T-cell (primary cell): ENCODE measurements at regions not wholly inside any gene's neighbourhood (a gene's known extent, or its start where the extent isn't known, plus 50 kb on each side); places are given as distances from the start of the nearest gene placed in this dataset.

Experiments
- ATAC-seq, 4 experiments: fragments of 200-7000 bp in 3 of 4; fragments of 150-1000 bp in 1 of 4; cut with Tn5 transposase; replicated peaks in 1 of 4; 1 replicate in 3 of 4; 2 replicates in 1 of 4; pipeline ENCODE4 v1.10.0; 2021; ENCODE audit warnings: moderate library complexity in 3 of 4, mild to moderate bottlenecking in 2 of 4, moderate number of reproducible peaks in 1 of 4
- CTCF ChIA-PET, 2 donors: fragments of 300-600 bp; sonication (Branson Sonifier 250); formaldehyde crosslinking; loops; one replicate each; lab custom pipeline; 2022; ENCODE audit warnings: antibody characterized with exemption in 2 of 2; lab: Charles Lee
- POLR2A ChIA-PET, 2 donors: fragments of 300-600 bp; sonication (Branson Sonifier 250); formaldehyde crosslinking; loops; one replicate each; lab custom pipeline; 2022; ENCODE audit warnings: antibody characterized with exemption in 2 of 2; lab: Charles Lee
- DNase-seq, 35 experiments: peaks; one replicate each; pipeline versions ENCODE4 v3.0.0 to v3.0.0-alpha.2; 2013 to 2023
- H3K27ac ChIP-seq: one replicate; pipeline ENCODE4 v1.5.1; 2013; ENCODE audit warnings: low read length
- H3K27me3 ChIP-seq, 2 experiments: replicated peaks in 1 of 2; 1 replicate in 1 of 2; 2 replicates in 1 of 2; pipeline versions ENCODE4 v1.6.1 to v1.7.0; 2013; ENCODE audit warnings: low read length in 1 of 2, mixed read lengths in 1 of 2; ENCODE audit not compliant: control insufficient read depth in 2 of 2, insufficient read depth in 2 of 2; ENCODE audit errors: extremely low read depth in 1 of 2
- H3K36me3 ChIP-seq, 2 donors: 1 replicate in 1 of 2; 2 replicates in 1 of 2; pipeline versions ENCODE4 v1.6.1 to v1.7.0; 2013; ENCODE audit warnings: low read length in 1 of 2; ENCODE audit not compliant: control insufficient read depth in 2 of 2, insufficient read depth in 1 of 2; ENCODE audit errors: extremely low read depth in 1 of 2
- H3K4me1 ChIP-seq, 2 experiments: 1 replicate in 1 of 2; 2 replicates in 1 of 2; pipeline versions ENCODE4 v1.6.1 to v1.7.0; 2013; ENCODE audit warnings: low read length in 2 of 2, mixed read lengths in 1 of 2; ENCODE audit not compliant: insufficient read depth in 2 of 2, control insufficient read depth in 1 of 2; ENCODE audit errors: extremely low read depth in 1 of 2
- H3K4me3 ChIP-seq, 2 donors: 1 replicate in 1 of 2; 2 replicates in 1 of 2; pipeline versions ENCODE4 v1.5.1 to v1.7.0; 2013; ENCODE audit warnings: mild to moderate bottlenecking in 2 of 2, low read length in 1 of 2, moderate library complexity in 1 of 2; ENCODE audit not compliant: control insufficient read depth in 1 of 2; ENCODE audit errors: extremely low read depth in 1 of 2
- H3K9me3 ChIP-seq: 2 replicates; pipeline ENCODE4 v1.7.0; 2013
- H3K27ac Mint-ChIP-seq, 2 donors: one replicate each; pipeline ENCODE4 v1.8.0; 2020 to 2021; ENCODE audit warnings: mild to moderate bottlenecking in 2 of 2, mixed read lengths in 2 of 2
- H3K27me3 Mint-ChIP-seq, 2 donors: one replicate each; pipeline ENCODE4 v1.8.0; 2021 to 2022; ENCODE audit warnings: mixed read lengths in 2 of 2
- H3K36me3 Mint-ChIP-seq: one replicate; pipeline ENCODE4 v1.8.0; 2021; ENCODE audit warnings: mixed read lengths
- H3K4me1 Mint-ChIP-seq, 3 donors: one replicate each; pipeline ENCODE4 v1.8.0; 2020 to 2022; ENCODE audit warnings: mixed read lengths in 3 of 3, mild to moderate bottlenecking in 1 of 3
- H3K4me3 Mint-ChIP-seq, 3 donors: one replicate each; pipeline ENCODE4 v1.8.0; 2020 to 2022; ENCODE audit warnings: mild to moderate bottlenecking in 3 of 3, mixed read lengths in 3 of 3, moderate library complexity in 3 of 3
- H3K9me3 Mint-ChIP-seq, 3 donors: one replicate each; pipeline ENCODE4 v1.8.0; 2020 to 2022; ENCODE audit warnings: mixed read lengths in 3 of 3
- WGBS: methylation state at CpG from one replicate; pipeline ENCODE4 v1.1.5; 2013; ENCODE audit warnings: missing lambda C conversion rate; ENCODE audit not compliant: insufficient coverage; 5-methylcytosine and 5-hydroxymethylcytosine counted together

DNA sequence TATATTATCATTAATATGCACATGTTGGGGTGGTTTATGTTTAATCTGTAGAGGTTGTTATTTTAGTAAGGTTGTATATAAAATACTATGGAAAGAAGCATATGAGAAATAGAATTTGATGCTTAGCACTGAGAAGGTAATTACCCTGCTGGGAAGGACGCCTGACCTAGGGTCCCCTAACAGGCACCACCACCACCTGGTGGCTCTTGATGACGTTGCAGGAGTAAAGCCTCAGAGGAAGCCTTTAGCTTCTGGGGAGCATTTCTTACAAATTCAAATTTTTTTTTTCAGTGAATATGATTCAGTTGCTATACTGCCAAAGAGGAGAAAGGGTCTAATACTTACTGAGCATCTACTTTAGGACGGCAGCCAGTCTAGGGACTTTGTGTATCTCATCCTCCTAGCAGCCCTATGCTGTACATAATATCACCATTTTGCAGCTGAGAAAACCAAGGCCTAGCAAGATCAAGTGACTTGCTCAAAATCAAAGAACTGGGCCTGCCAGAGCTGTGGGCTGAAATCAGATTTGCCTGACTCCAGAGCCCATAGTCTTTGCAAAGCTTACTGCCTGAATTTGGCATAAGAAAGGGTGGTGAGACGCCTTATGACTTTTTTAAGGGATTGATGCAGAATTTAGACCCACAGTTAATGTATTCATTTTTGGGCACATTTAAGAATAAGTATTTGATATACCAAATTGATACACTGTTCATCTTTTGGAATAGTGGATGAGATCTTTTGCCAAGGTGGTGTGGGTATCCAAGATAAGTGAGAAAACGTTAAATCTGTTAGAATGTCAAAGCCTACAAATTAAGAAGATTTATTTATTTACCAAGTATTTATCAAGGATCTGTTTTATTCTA, 78.8 kb upstream of the GAREM1 start:
- H3K36me3 ChIP-seq, result no peaks in the 10 kb centered on the region
- POLR2A ChIA-PET, result no interaction called here
- peaks cover 13 to 22% of the 10 kb centered on the region in 2 donors for H3K27me3 Mint-ChIP-seq
- CTCF ChIA-PET, result interaction anchor here (0.6 to 2.7 kb wide), 13 partner anchors 9 to 393 kb away, joined by 3 to 19 read pairs (median 4); no protein-coding TSS in a partner anchor
- DNase-seq (peak in 30 of 35 experiments; percentile 4 to 60 (median 28)), ATAC-seq (peak; percentile 61 to 75 (median 72))
- no peak overlapping the region for H3K27ac Mint-ChIP-seq
- H3K4me1 ChIP-seq, result no peaks in the 10 kb centered on the region
- no peak overlapping the region for H3K4me3 Mint-ChIP-seq
- H3K4me3 ChIP-seq, result no peak overlapping the region
- no peak overlapping the region for H3K27ac ChIP-seq
- peaks cover 0 to 4% (median 0%) of the 10 kb centered on the region in 3 donors for H3K4me1 Mint-ChIP-seq
- no CpG with 5 or more reads among the region's 5 CpGs for WGBS
- no peaks in the 10 kb centered on the region for H3K9me3 ChIP-seq
- peaks cover 0 to 10% of the 10 kb centered on the region in 2 experiments for H3K27me3 ChIP-seq
- H3K9me3 Mint-ChIP-seq, result no peaks in the 10 kb centered on the region
- no peaks in the 10 kb centered on the region for H3K36me3 Mint-ChIP-seq

DNA sequence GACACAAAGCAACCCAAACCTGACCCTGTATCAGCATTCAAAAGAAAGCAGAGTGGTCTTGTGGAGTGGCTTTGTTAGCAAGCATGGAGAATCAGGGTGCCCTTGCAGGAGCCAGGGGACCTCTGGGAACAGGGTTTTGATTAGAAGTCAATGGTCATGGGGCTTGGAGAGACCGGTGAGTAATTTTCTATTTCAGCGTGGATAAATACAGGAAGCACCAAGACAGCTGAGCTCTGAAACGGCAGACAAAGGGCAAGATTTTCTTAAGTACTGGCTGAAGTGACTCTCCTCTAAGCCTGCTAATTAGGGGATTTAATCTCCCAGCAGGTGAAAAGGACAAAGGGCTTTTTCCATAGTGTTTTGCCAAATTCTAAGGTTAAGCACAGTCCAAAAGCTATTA, 78.0 kb upstream of the GAREM1 start:
- H3K36me3 ChIP-seq, result no peaks in the 10 kb centered on the region
- Mint-ChIP-seq H3K9me3 (no peaks in the 10 kb centered on the region), H3K27ac (no peak overlapping the region), H3K4me1 (peaks cover 0 to 4% (median 0%) of the 10 kb centered on the region in 3 donors), H3K4me3 (no peak overlapping the region), H3K36me3 (no peaks in the 10 kb centered on the region), H3K27me3 (peaks cover 13 to 25% of the 10 kb centered on the region in 2 donors)
- DNase-seq (no peak), ATAC-seq (no peak)
- H3K27ac ChIP-seq, result no peak overlapping the region
- CTCF ChIA-PET, result interaction anchor here (1.1 to 2.7 kb wide), 7 partner anchors 79 to 391 kb away, joined by 3 to 19 read pairs (median 5); no protein-coding TSS in a partner anchor
- H3K9me3 ChIP-seq, result no peaks in the 10 kb centered on the region
- WGBS, result 76% methylated on average over 3 of the region's 3 CpGs
- no peak overlapping the region for H3K4me3 ChIP-seq
- peaks cover 0 to 10% of the 10 kb centered on the region in 2 experiments for H3K27me3 ChIP-seq
- POLR2A ChIA-PET, result no interaction called here
- H3K4me1 ChIP-seq, result no peaks in the 10 kb centered on the region

DNA sequence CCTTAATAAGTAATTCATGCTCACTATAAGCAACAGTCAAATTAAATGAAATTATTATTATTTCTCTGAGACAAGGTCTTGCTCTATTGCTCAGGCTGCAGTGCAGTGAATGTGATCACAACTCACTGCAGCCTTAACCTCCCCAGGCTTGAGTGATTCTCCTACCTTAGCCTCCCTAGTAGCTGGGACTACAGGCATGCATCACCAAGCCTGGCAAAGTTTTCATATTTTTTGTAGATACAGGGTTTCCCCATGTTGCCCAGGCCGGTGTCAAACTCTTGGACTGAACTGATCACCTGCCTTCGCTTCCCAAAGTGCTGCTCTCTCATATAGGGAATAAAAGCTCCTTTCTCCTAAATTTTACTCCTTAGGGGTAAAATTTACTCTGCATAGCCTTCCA, 74.9 kb upstream of the GAREM1 start:
- CTCF ChIA-PET, result no interaction called here
- no peaks in the 10 kb centered on the region for H3K36me3 ChIP-seq
- no peak overlapping the region for H3K4me3 ChIP-seq
- Mint-ChIP-seq H3K36me3 (no peaks in the 10 kb centered on the region), H3K27me3 (peaks cover 11 to 18% of the 10 kb centered on the region in 2 donors), H3K4me1 (peaks cover 0 to 8% (median 0%) of the 10 kb centered on the region in 3 donors), H3K4me3 (no peak overlapping the region), H3K9me3 (no peaks in the 10 kb centered on the region), H3K27ac (no peak overlapping the region)
- no peaks in the 10 kb centered on the region for H3K4me1 ChIP-seq
- no peak for ATAC-seq
- H3K27me3 ChIP-seq, result peaks cover 0 to 6% of the 10 kb centered on the region in 2 experiments
- no peak for DNase-seq
- no CpG with 5 or more reads among the region's 2 CpGs for WGBS
- H3K9me3 ChIP-seq, result no peaks in the 10 kb centered on the region
- no peak overlapping the region for H3K27ac ChIP-seq
- POLR2A ChIA-PET, result no interaction called here

DNA sequence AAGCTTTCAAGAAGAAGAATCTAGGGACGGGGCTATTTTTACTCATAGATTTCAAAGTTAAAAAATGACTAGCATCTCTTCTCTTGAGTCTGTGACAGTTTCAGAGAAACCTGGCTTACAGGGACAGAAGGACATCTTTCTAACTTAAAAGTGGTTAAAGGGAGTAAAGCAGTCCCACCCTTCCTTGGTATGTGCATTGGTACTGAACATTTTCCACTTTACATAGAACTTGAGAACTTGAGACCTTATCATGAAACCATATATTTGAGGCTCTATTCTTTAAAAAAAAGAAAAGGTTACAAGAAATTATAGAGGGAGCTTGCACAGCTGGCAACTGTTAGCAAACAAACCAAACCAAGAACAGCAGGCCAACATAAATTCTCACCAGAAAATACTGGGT, 73.4 kb upstream of the GAREM1 start:
- Mint-ChIP-seq H3K36me3 (no peaks in the 10 kb centered on the region), H3K4me3 (no peak overlapping the region), H3K4me1 (peaks cover 0 to 8% (median 0%) of the 10 kb centered on the region in 3 donors), H3K27me3 (peaks cover 11 to 18% of the 10 kb centered on the region in 2 donors), H3K27ac (no peak overlapping the region), H3K9me3 (no peaks in the 10 kb centered on the region)
- no peaks in the 10 kb centered on the region for H3K9me3 ChIP-seq
- no peak overlapping the region for H3K4me3 ChIP-seq
- DNase-seq, result no peak
- H3K36me3 ChIP-seq, result no peaks in the 10 kb centered on the region
- POLR2A ChIA-PET, result no interaction called here
- H3K27me3 ChIP-seq, result peaks cover 0 to 6% of the 10 kb centered on the region in 2 experiments
- WGBS, result no CpG with 5 or more reads among the region's 1 CpG
- no peak for ATAC-seq
- CTCF ChIA-PET, result interaction anchor here (0.7 to 0.9 kb wide), 2 partner anchors 19 to 385 kb away, joined by 3 read pairs; no protein-coding TSS in a partner anchor
- no peaks in the 10 kb centered on the region for H3K4me1 ChIP-seq
- H3K27ac ChIP-seq, result no peak overlapping the region

DNA sequence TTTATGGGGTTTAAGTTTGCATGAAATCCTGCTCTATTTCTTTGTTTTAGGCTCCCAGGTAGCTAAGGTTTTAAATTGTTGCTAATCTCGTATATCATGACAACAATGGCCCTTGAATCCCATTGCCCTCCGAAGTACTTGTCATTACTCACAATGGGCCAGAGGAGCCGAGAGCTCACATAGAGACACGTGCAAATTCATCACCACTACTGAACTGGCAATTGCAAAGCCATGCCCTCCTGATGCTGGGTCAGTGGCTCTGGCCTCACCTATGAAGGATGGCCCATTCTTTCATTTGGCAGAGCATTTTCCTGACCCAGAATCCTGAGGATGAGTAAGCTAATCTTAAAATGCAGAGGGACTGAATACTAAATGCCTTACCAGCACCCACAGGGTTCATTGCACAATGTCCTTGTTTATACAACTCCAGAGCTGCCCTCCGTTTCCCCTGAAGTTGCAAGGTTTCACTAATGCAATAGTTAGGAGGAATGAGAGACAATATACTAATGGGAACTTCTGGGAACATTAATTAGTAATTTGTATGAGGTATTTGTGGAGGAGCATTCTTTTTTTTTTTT, 71.6 kb upstream of the GAREM1 start:
- peaks cover 0 to 8% (median 0%) of the 10 kb centered on the region in 3 donors for H3K4me1 Mint-ChIP-seq
- Histone ChIP-seq H3K4me1 (no peaks in the 10 kb centered on the region), H3K27ac (no peak overlapping the region), H3K36me3 (no peaks in the 10 kb centered on the region), H3K4me3 (no peak overlapping the region), H3K9me3 (no peaks in the 10 kb centered on the region), H3K27me3 (peaks cover 0 to 2% of the 10 kb centered on the region in 2 experiments)
- CTCF ChIA-PET, result interaction anchor here (0.6 kb wide), 2 partner anchors 53 to 714 kb away, joined by 4 to 5 read pairs; no protein-coding TSS in a partner anchor
- POLR2A ChIA-PET, result interaction anchor here in 1 of 2 donors (0.7 kb wide), 1 partner anchor 592 kb away, joined by 3 read pairs; no protein-coding TSS in a partner anchor
- no peak overlapping the region for H3K27ac Mint-ChIP-seq
- ATAC-seq (no peak), DNase-seq (no peak)
- H3K9me3 Mint-ChIP-seq, result no peaks in the 10 kb centered on the region
- no peaks in the 10 kb centered on the region for H3K36me3 Mint-ChIP-seq
- peaks cover 6 to 18% of the 10 kb centered on the region in 2 donors for H3K27me3 Mint-ChIP-seq
- H3K4me3 Mint-ChIP-seq, result no peak overlapping the region
- 75% methylated on average over 4 of the region's 5 CpGs for WGBS

DNA sequence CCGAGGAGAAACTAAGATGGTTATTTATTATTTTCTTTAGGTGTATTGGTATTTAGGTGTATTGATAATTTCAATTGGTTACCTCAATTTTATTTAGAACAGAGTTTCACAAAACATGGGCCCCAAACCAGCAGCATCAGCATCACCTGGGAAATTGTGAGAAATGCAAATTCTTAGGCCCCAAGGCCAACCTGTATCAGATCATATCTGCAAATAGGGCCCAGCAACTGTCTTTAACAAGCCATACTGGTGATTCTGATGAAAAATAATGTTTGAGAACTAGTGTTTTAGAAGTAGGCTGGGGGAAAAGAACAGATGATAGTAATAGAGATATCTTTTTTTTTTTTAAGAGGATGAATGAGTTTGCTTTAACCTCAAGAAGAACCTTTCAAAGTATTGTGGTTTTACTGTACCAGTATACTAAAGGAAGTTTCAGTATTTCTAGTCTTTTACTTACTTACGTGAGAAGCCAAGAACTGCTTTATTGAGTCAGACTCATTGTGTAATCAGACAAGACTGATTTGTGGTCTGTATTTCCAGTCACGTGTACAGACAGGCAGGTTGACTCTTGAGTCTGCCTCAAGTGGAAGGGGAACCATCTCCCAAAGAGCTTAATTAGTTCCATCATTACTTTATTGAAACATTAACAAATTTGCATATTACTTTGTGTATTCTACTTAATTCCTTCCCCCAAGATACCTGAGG, 60.4 kb upstream of the GAREM1 start:
- DNase-seq (peak in 1 of 35 experiments; percentile 43), ATAC-seq (peak; percentile 61 to 97 (median 86))
- ChIA-PET POLR2A (interaction anchor here in 1 of 2 donors (0.5 kb wide), 1 partner anchor 306 kb away, joined by 4 read pairs; no protein-coding TSS in a partner anchor), CTCF (interaction anchor here (0.6 to 1.1 kb wide), 3 partner anchors 20 to 377 kb away, joined by 3 to 4 read pairs (median 3); partner anchors contain the start of gene GAREM1 (in 1 of the 2))
- peaks cover 4 to 10% of the 10 kb centered on the region in 2 donors for H3K27me3 Mint-ChIP-seq
- Histone ChIP-seq H3K27me3 (no peaks in the 10 kb centered on the region), H3K36me3 (no peaks in the 10 kb centered on the region), H3K27ac (no peak overlapping the region), H3K4me1 (peaks cover 0 to 5% of the 10 kb centered on the region in 2 experiments), H3K9me3 (no peaks in the 10 kb centered on the region), H3K4me3 (no peak overlapping the region)
- no peaks in the 10 kb centered on the region for H3K9me3 Mint-ChIP-seq
- WGBS, result 0% methylated on average over 1 of the region's 3 CpGs
- H3K36me3 Mint-ChIP-seq, result no peaks in the 10 kb centered on the region
- H3K4me3 Mint-ChIP-seq, result no peak overlapping the region
- no peak overlapping the region for H3K27ac Mint-ChIP-seq
- peaks cover 13 to 20% (median 19%) of the 10 kb centered on the region in 3 donors for H3K4me1 Mint-ChIP-seq
